H1 (cell line): ENCODE measurements at regions not wholly inside any gene's neighbourhood (a gene's known extent, or its start where the extent isn't known, plus 50 kb on each side); places are given as distances from the start of the nearest gene placed in this dataset.

ENCODE experiments used
- CHD7 ChIP-seq: fragments of 300-600 bp; sonication (generic); IDR thresholded peaks from 2 replicates; pipeline ENCODE4 v1.7.1; 2012; ENCODE audit warnings: low read length, moderate library complexity, mild to moderate bottlenecking, inconsistent platforms; ENCODE audit not compliant: insufficient replicate concordance
- CTBP2 ChIP-seq: IDR thresholded peaks from 2 replicates; pipeline ENCODE4 v1.7.0; 2011; ENCODE audit warnings: borderline replicate concordance, mild to moderate bottlenecking, moderate library complexity, mixed read lengths, low read length; ENCODE audit not compliant: insufficient read depth, insufficient read length
- HDAC2 ChIP-seq, 2 experiments: fragments of 300-600 bp in 1 of 2; sonication (generic) in 1 of 2; IDR thresholded peaks; 2 replicates each; pipeline ENCODE4 v1.6.1; 2011 to 2012; ENCODE audit warnings: low read depth in 2 of 2, low read length in 2 of 2, mild to moderate bottlenecking in 2 of 2, moderate library complexity in 2 of 2, borderline replicate concordance in 1 of 2, inconsistent platforms in 1 of 2
- MAFK ChIP-seq: IDR thresholded peaks from 2 replicates; pipeline ENCODE4 v1.6.1; 2012; ENCODE audit warnings: low read depth, mild to moderate bottlenecking, improper control_type of control experiment, low read length
- NANOG ChIP-seq: IDR thresholded peaks from 2 replicates; pipeline ENCODE4 v1.6.1; 2011; ENCODE audit warnings: low read length, low read depth, mild to moderate bottlenecking, inconsistent platforms; ENCODE audit not compliant: insufficient read depth, poor library complexity, severe bottlenecking
- POU5F1 ChIP-seq: IDR thresholded peaks from 2 replicates; pipeline ENCODE4 v1.6.1; 2011; ENCODE audit warnings: low read depth, mild to moderate bottlenecking, low read length, moderate library complexity
- RXRA ChIP-seq: IDR thresholded peaks from 2 replicates; pipeline ENCODE4 v1.6.1; 2011; ENCODE audit warnings: low read depth, mild to moderate bottlenecking, low read length, moderate library complexity; ENCODE audit not compliant: insufficient read depth
- SP2 ChIP-seq: IDR thresholded peaks from 2 replicates; pipeline ENCODE4 v1.6.1; 2012; ENCODE audit warnings: mild to moderate bottlenecking, low read length, inconsistent platforms
- SRF ChIP-seq: IDR thresholded peaks from 2 replicates; pipeline ENCODE4 v1.6.1; 2011; ENCODE audit warnings: mild to moderate bottlenecking, low read depth, low read length, moderate library complexity
- SUZ12 ChIP-seq: fragments of 200-600 bp; sonication (generic); IDR thresholded peaks from 2 replicates; pipeline ENCODE4 v1.6.1; 2012; ENCODE audit warnings: mild to moderate bottlenecking, inconsistent platforms, low read length, moderate library complexity, mixed read lengths
- TF ChIP-seq, protein P1 (sequence below): IDR thresholded peaks from 2 replicates; pipeline ENCODE4 v1.6.1; 2012; ENCODE audit warnings: inconsistent platforms

DNA sequence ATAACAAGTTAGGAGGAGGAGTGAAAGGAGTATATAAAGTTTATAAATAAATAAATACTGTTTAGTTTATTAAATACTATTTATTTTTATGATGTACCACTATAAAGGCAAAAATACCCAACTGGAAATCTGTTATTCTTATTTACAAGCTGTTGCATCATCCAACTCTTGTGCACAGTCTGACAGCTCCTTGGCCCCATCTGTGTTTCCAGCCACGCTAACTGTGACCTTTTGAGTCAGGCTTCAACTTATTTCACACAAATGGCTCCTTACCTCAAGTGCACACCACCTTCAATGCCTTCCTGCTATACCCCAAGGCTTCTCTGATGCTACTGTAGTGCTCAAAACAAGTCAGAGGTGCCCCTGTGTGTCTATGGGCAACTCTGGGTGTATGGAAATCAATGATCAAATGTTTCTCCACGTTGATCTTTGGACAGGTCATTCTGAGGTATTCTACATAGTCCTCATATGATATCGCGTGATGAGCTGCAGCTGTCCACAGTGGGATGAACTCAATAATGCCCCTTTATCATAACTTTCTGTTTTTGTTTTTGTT lies 303.2 kb upstream of the GRAMD2B start (continued):
- TF ChIP-seq CHD7 (no peak), MAFK (no peak), CTBP2 (no peak), RXRA (no peak), POU5F1 (no peak), SUZ12 (no peak), NANOG (no peak), SP2 (no peak), HDAC2 (IDR thresholded peaks at IDR 0.05; ENCODE audit: borderline replicate concordance in 1 of 2, low read depth in 2 of 2, low read length in 2 of 2) (no peak), SRF (no peak)
- TF ChIP-seq, protein P1, sequence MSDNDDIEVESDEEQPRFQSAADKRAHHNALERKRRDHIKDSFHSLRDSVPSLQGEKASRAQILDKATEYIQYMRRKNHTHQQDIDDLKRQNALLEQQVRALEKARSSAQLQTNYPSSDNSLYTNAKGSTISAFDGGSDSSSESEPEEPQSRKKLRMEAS = no peak
